HG02870 (cell line): ENCODE measurements at regions not wholly inside any gene's neighbourhood (a gene's known extent, or its start where the extent isn't known, plus 50 kb on each side); places are given as distances from the start of the nearest gene placed in this dataset.

ENCODE experiments used
- ATAC-seq: cut with Tn5 transposase; IDR thresholded peaks from one replicate; pipeline ENCODE4 v1.9.1; 2021; ENCODE audit warnings: mild to moderate bottlenecking, moderate library complexity; ENCODE audit not compliant: unreplicated experiment

DNA sequence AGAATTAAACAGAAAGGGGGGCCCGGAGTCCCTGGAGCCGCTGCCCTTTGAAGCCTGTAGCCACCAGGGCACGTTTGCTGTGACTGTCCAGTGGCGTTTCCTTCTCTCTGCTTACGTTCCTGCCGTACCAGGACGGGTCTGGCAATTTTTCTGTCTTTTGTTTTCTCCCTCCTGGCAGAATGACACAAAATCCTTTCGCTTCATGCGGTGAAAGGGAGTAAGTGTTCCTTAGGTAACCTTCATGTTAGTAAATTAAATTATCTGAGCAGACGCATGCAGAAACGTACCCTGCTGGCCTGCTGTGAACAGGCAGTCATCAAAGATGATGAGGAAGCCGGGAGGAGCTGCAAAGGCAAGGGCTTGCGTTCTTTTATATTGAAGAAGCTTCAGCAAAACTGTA, 299.3 kb upstream of the ARGLU1 start:
- ATAC-seq, result no peak

GRCh38 chr13:106865716-106866440, 297.9 kb upstream of the ARGLU1 start:
- ATAC-seq, result no peak

GRCh38 chr13:106859533-106859904, 291.6 kb upstream of the ARGLU1 start:
- no peak for ATAC-seq

GRCh38 chr13:106858903-106859532, 291.1 kb upstream of the ARGLU1 start:
- no peak for ATAC-seq

GRCh38 chr13:106852436-106852835, 284.5 kb upstream of the ARGLU1 start:
- no peak for ATAC-seq

DNA sequence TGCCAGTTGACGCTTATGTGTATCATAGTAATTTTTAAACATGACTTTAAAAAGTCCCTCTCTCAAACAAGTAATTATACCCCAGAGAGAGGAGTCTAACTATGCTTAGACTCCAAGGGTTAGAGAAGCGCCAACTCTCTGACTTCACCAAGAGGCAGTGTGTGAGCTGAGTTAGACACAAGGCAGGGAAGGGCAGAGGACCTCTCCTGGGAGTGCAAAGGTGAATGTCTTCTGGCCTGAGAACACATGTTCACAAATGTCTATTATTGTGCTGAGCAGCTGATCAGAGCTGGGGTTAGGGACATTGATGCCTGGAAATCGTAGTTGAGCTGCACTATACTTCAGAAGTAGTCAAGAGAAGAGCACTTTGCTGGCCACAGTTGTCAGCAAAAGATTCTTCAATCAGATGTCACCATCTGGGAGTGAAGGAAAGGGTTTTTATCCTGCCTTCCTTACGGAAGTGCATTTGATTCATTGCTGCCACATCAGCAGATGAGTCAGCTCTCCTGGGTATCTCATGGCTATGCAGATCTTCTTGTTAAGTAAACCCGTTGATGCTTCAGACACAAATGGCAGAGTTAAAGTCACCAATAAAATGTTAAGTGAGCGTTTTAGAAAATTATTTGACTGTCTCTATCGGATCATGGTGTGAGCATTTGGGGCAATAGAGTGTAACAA, 283.2 kb upstream of the ARGLU1 start:
- ATAC-seq, result no peak

- ATAC-seq, result no peak
These were observed 278.9 kb upstream of the ARGLU1 start for GRCh38 chr13:106846571-106847448.

GRCh38 chr13:106836186-106836802, 268.4 kb upstream of the ARGLU1 start:
- no peak for ATAC-seq

DNA sequence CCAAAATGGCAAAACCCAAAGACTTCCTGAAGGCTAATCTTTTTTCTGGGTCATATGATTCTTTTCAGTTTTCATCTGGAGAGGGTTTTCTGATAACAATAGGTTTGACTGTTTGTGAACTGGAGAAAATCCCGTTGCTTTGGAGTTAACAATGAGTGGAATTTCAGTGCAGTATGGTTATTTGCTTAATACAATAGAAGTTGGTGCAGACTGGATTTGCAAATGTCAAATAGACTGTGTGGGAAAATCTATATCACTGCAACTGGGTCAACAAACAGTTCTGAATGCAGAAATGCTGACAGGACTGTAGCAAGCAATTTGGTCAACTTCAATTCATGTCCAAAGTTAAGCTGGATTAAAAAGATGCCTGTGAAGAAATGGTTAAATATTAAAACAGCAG, 267.5 kb upstream of the ARGLU1 start:
- no peak for ATAC-seq

GRCh38 chr13:106821979-106822378, 254.0 kb upstream of the ARGLU1 start:
- no peak for ATAC-seq

GRCh38 chr13:106819413-106820180, 251.7 kb upstream of the ARGLU1 start:
- no peak for ATAC-seq

DNA sequence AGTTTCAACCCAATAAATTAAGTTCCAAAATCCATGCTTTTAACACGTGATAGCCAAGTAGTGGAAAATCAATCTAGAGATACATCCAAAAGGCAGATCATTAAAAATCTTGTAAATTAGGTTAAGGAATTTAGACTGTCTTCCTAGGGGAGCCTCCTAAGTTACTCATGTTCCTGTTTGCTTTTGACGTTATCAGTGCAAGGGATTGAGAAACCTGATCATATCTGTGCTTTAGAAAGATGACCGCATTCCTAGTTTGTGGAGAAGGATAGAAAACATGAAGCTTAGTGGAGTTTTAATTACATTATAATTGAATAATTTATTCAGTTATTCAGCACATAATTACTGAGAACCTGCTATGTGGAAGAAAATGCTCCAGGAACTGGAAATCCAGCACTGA, 251.0 kb upstream of the ARGLU1 start:
- ATAC-seq, result no peak

- ATAC-seq, result no peak
These were observed 247.6 kb upstream of the ARGLU1 start for GRCh38 chr13:106815545-106815944.

GRCh38 chr13:106814463-106814862, 246.5 kb upstream of the ARGLU1 start:
- ATAC-seq, result no peak

DNA sequence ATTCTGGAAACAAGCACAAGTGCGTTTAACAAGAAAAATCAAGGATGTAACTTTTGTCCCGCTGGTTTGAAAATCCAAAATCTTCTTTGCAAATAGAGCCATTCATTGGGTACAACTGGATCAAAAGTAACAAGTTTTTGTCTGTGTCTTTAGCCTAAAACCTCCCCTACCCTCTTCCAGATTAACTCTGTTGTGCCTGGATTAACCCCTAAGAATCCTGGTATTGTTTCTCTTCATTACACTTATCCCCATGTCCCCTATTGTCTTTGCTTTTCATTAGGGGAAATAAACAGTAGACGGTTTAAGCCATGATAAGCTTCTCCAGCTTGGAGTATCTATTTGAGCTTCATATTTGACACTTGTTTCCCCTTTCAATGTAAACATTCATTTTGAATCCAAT, 242.1 kb upstream of the ARGLU1 start:
- no peak for ATAC-seq

DNA sequence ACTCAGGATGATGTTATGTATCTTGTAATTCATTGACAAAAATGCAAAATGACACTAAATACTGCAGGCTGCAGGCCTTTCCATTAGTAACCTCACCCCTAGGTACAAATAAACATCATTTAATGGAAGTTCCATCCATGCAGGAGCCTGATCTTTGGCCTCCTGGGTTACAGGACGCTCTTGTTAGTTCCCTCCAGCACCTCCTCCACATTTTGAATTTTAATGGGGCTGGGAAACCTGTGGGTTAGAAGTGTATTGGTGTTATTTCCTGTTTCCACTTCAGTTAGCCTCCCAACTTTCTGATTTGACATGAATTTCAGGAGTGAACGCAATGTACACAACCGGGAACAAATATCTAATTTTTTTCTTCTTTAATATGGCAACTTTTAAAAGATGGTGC, 237.1 kb upstream of the ARGLU1 start:
- no peak for ATAC-seq

- ATAC-seq, result no peak
These were observed 235.0 kb upstream of the ARGLU1 start for GRCh38 chr13:106802917-106803316.

DNA sequence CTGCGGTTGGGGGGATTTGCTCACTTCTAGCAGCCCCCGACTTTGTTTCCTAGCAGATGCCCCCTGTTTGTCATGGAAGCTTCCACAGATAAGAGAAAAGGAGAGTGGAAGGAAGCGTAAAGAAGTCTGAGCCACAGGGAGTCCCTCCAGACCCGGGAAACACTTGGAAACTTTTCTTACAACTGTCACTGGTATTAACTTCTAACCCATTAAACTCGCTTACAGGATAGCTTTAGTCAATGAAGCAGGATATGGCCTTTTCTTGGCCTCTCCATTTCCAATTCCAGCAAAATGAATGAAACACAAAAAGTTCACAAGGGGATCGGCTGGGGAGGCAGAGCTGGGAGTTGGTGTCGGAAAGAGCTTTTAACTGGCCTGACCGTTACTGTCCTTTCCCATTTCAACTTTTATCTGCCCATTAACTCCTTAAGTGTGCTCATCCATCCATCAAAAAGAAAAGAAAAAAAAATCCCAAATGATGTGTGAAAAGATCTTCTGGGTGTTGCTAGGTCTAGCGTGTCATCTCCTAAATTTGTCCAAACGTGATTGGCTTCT, 231.9 kb upstream of the ARGLU1 start:
- ATAC-seq, result no peak

DNA sequence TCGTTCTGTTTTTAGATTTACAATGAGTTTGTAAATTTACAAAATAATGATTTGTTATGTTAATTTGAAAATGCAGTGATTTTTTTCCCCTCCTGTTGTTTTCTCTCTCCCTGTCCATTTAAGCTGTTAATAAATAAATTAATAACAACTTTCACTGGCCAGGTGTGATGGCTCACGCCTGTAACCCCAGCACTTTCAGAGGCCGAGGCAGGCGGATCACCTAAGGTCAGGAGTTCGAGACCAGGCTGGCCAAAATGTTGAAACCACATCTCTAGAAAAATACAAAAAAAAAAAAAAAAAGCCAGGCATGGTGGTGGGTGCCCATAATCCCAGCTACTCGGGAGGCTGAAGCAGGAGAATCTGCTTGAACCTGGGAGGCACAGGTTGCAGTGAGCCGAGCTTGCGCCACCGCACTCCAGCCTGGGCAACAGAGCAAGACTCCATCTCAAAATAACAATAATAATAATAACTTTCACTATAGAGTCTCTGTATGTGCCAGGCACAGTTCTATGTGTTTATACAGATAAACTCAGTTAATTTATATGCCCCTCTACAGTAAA, 229.2 kb upstream of the ARGLU1 start:
- ATAC-seq, result no peak
